HG03066 (cell line): ENCODE measurements at regions not wholly inside any gene's neighbourhood (a gene's known extent, or its start where the extent isn't known, plus 50 kb on each side); places are given as distances from the start of the nearest gene placed in this dataset.

Source experiments
- ATAC-seq: cut with Tn5 transposase; IDR thresholded peaks from one replicate; pipeline ENCODE4 v1.9.1; 2021; ENCODE audit warnings: low read depth; ENCODE audit not compliant: unreplicated experiment

DNA sequence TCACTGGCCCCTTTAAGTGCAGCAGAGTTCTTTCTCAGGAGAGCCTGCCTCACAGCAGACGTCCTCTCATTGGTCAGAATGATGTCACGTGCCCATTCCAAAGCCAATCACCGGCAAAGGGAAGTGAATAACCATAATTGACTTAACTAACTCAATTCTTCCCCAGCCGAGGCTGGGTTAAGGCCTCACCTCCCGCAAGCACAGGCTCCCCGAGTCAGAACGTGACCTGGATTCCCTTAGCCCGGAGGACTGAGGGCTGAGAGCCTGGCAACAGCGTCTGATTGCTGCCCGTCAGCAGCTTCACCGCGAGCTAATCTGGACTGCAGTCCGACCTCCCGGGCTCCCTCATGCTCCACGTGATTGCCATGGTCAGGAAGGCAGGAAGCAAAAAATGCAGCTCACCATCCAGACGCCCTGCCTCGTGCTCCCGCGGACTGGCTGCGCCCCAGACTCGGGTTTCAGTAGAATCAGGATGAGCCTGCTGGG lies 92.1 kb upstream of the FZD10 start:
- no peak for ATAC-seq

DNA sequence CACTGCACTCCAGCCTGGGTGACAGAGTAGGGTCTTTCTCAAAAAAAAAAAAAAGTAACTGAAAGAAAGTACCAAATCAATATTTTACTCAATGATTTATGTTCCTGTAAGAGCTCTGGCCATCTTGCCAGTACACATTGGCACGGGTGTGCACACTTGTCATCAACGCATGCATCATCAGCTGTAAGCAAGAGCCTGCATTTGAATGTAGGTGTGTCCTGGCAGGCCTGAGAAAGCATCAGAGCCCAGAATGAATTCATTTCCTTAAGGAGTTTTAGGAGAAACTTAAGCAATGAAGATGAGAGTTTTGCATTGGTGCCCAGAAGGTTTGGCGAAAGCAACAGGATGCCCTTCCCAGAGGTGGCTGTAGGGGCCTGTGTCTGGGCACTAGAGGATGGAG lies 88.5 kb upstream of the FZD10 start:
- ATAC-seq: no peak

- no peak for ATAC-seq
Observed at GRCh38 chr12:130074661-130075406, 87.4 kb upstream of the FZD10 start.

- no peak for ATAC-seq
Observed at GRCh38 chr12:130075497-130076076, 86.7 kb upstream of the FZD10 start.

DNA sequence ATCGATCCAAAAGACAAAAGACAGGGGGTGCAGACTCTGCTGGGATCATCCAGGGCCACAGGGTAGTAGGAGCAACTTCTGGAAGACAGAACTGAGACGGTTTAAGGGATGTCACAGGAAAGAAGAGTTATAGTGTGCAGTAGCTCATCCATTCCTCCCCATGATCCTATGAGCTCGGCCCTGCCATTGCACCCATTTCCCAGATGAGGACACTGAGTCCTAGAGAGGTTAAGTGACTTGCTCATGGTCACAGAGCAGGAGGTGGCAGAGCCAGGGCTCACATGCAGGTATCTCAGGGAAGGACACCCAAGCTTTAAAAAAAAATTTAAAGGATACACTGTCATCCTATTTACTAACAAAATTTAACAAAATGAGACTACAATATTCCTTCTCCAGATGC lies 86.1 kb upstream of the FZD10 start:
- ATAC-seq: no peak

DNA sequence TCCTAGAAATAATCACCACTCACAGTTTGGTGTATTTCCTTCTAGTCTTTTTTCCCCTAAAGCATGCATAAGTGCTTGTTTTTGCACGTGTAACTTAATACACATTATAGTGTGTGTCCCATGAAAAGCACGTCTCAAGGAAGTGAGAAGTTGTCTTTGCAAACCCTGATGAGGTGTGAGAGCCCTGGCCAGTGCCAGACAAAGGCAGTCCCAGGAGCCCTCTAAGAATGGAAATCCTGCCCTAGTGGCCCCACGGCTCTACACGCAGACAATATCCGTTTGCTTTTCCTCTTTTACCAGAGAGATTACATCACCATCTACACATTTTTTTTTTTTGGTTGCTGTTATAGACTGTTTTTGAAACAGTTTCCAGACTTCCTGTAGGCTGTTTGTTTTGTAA lies 85.5 kb upstream of the FZD10 start:
- no peak for ATAC-seq

DNA sequence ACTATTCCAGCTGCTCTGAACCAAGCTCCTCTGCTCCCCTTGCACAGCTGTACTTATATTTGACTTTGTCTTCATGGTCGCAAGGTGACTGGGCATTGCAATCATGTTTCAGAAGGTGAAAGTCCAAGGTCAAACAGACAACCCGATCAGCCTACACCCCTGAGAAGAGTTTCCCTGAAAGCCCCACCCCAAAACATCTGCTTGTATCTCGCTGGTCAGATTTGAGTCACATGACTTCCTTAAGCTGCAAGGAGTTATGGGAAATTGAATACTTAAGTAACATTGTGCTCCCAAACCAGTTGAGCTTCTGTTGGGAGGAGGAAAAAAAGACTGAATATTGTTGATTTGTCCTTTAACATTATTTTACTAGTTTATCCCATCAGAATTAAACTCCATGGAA lies 83.4 kb upstream of the FZD10 start:
- ATAC-seq: no peak

DNA sequence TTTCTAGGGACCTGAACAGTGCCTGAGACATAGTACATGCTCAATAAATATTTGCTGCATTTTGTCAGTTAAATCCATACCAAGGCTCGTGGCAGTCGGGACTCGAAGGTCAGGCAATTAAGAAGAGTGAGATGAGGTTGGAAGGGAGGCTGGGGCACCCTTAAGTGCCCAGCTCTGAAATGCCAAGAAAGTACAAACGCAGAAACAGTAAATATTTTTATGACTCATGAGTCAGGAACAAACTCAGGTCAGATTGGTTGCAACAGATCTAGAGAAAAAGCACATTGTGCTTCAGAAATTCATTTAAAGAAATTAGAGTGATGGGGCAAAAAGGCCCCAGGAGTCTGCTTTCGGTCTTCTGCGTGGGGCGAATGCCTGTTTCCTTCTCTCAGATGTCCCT lies 83.0 kb upstream of the FZD10 start:
- ATAC-seq: no peak

DNA sequence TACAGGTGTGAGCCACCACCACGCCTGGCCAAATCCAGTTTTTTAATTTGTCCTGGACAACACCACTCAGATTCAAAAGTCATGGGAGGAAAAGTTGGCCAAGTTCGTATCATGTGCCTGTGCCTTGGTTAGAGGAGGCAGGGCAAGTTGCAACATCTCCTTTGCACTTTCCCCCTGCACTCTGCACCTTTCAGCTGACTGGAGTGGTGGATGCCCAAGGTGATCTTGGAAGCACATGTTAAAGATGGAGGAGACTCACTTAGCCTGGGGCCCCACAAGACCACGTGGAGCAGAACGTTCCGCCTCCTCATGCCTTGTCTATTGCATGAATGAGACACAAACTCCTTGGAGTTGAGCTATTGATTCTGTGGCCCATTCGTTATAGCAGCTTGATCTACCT lies 82.1 kb upstream of the FZD10 start:
- ATAC-seq: no peak

- no peak for ATAC-seq
Observed at GRCh38 chr12:130081117-130081805, 81.0 kb upstream of the FZD10 start.

- ATAC-seq: no peak
Observed at GRCh38 chr12:130083002-130083401, 79.3 kb upstream of the FZD10 start.

- ATAC-seq: no peak
Observed at GRCh38 chr12:130083734-130084133, 78.5 kb upstream of the FZD10 start.

GRCh38 chr12:130084359-130084758 lies 77.9 kb upstream of the FZD10 start:
- ATAC-seq: no peak

- ATAC-seq: no peak
Observed at GRCh38 chr12:130086248-130086647, 76.0 kb upstream of the FZD10 start.

GRCh38 chr12:130086797-130087196 lies 75.5 kb upstream of the FZD10 start:
- ATAC-seq: no peak

DNA sequence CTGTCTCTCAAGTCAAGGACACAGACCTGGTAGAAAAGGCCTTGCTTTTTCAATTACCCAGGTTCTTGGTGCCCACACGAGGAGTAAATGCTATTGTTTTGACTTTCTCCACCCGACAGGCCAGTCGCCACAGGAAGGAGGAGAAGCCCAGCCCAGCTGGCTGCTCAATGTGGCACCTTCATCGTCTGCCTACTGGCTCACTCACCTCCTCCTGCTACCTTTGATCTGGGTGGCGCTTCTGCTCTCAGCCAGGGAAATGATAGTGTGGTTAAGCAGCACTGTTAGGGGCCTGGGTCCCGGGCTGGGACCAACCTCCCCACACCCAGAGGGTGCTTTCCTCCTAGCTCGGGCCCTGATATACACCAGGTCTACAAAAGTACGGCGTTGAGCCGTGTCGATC lies 75.0 kb upstream of the FZD10 start:
- no peak for ATAC-seq

- ATAC-seq: no peak
Observed at GRCh38 chr12:130088504-130088903, 73.8 kb upstream of the FZD10 start.

GRCh38 chr12:130090542-130090941 lies 71.7 kb upstream of the FZD10 start:
- ATAC-seq: no peak

DNA sequence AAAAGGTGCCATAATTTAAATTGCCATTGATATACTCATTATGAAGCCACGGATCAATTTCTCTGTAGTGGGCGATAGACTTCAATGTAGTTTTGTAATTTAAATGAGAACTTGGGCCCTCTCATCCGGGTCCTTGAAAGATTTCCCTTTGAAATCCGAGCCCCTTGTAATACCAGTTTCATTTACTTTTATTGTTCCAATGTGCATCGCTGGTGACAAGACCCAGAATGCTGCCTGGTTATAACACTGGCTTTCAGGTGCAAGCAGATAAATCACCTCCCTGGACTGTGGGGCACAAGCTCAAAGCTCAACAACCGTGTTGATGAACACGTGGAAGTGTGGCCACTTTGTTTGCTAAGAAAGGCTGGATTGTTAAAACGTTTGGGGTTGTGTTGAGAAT lies 68.9 kb upstream of the FZD10 start:
- ATAC-seq: no peak

- ATAC-seq: no peak
Observed at GRCh38 chr12:130097342-130097741, 64.9 kb upstream of the FZD10 start.

DNA sequence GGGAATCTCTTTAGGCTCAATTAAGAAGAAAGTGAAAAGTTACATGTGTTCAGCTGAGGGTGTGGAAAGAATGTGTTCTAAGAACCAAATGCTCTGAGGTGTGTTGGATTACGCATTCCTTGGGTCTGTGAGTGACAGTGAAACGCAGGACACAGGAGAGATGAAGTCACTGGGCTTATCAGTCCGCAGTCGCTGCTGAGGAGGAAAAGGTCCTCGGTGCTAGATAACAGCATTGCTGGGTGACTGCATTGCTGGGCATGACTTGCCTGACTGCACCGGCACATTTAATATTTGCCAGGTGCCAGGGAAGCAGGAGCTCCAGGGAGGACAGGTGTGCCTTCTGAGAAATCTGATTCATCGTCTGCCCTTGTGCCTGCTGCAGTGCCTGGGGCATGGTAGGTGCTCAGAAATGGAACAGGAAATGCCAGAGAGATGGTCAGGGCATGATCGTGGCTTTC lies 64.4 kb upstream of the FZD10 start:
- no peak for ATAC-seq
